NCI-H526 treated with DMSO at 0.1 percent for 48 hours (cell line): ENCODE measurements at regions not wholly inside any gene's neighbourhood (a gene's known extent, or its start where the extent isn't known, plus 50 kb on each side); places are given as distances from the start of the nearest gene placed in this dataset.

Experiments
- DNase-seq: peaks from one replicate; lab custom pipeline; 2025; lab: John Stamatoyannopoulos, UW

DNA sequence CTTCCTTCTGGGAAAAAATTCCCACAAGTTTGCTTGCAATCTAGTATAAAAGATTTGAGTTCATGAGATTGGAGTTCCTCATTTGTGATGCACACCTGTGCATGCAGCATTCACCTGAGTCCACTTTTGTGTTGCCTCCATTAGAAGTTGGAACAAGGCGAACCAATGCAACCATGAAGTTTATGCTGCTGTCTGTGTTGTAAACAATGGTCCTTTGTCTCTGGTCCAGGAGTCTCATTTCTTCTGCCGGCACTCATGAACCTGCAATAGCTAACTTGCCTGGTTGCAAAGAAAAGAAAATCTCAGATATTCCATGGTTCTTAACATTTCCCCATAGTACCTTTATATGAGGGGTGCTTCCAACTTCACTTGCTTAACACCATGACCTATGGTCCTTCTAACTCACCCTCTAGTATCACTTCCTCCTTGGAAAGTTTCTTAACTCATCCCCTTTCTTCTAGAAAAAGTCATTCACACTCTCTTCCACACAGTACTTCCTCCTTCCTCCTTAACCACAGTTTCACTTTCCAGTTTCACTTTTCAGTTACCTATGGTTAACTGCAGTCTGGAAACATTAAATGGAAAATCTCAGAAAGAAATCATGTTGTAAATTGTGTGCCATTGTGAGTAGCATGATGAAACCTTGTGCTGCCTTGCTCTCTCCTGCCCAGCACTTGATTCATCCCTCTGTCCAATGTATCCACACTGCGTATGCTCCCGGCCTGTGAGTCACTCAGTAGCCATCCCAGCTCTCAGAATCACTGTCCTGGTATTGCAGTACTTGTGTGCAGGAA lies 128.8 kb upstream of the TRIB2 start:
- no peak for DNase-seq

DNA sequence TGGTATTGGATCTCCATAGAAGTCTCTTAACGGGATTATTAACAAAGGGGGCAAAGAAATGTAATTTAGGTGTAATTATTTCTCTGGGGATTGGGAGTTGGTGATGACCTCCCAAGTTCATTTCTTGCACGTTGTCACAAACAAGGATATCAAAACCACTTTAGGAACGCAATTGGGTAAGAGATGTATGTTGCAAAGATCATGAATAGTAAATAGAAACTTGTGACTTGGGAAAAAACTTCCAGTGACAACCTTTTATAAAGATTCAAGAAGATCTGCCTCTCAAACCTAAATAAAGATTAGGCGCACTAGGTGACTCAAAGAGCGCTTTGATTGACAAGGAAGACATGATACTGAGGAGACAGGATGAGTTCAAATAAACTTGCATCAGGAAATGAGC lies 127.8 kb upstream of the TRIB2 start:
- no peak for DNase-seq

DNA sequence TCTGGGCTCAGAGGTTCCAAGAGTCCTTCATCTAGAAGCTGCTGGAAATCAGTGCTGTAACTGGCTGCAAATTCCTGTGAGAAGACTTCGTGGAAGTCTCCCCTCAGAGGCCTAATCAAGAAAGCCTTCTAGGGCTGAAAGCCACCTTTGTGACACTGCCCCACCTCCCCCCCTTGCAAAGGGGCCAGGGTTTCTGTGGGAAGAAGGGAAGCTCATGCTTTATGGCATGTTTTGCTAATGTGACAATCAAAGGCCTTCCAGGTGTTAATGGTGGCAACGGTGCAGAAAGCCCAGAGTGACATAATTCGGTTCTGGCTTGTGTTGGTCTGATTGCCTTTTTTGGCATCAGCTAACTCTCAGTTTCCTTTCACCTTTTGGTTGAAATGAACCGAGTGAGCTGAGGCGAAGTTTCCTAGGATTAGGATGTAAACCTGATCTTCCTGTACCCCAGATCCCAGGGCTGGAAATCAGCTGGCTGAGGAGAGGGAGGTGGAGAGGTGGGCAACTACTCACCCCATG lies 126.9 kb upstream of the TRIB2 start:
- DNase-seq = no peak

DNA sequence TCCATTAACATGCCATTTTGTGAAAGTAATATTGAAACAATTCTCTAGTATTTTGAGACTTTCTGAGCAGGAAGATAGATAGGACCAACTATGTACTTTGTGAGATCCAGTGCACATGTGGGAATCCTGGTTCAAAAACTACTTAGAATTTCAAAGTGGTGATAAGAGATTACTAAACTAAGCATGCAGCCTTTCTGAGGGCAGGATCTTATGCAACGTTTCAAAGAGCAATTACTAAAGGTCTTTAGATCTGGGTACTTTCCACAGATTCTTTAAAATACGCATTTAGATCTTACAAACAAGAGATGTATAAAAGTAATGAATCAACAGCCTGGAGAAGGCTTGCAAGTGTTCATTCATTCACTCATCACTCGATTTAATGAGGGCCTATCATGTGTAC lies 124.4 kb upstream of the TRIB2 start:
- DNase-seq = no peak

DNA sequence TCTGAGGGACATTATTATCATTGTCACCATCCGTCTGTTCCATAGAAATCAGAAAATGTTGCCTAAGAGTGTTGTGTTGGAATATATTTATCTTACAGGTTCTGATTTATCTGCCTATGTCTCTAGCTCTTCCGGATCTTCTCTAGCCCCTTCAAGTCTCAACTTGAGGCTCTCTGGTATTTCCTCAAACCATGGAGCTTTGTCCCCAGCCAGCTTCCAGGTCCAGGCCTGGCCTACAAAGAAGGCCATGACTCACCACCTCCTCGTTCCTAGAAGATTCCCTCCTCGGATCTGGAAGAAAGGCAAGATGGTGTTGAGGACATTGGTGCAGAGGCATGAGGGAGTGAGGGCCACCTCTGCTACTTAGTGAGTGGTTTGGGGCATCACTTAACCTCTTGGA lies 122.1 kb upstream of the TRIB2 start:
- DNase-seq = no peak

DNA sequence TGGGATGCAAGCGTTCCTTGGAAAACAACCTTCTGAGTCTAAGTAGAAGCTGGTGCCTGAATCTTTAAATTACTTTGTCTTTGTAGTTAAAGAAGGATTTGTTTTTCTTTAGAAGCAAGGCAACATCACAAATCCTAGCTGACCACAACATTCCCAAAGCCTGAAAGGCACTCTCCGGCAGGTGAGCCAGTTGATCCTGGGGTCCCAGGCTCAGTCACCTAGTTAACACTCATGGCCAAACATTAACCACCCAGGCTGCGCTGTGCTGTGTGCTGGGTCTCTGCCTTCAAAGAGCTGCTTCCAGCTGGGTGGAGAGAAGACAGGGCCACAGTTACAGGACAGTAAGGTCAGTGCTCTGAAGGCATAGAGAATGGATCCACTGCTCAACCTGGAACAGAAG lies 120.0 kb upstream of the TRIB2 start:
- DNase-seq = no peak

DNA sequence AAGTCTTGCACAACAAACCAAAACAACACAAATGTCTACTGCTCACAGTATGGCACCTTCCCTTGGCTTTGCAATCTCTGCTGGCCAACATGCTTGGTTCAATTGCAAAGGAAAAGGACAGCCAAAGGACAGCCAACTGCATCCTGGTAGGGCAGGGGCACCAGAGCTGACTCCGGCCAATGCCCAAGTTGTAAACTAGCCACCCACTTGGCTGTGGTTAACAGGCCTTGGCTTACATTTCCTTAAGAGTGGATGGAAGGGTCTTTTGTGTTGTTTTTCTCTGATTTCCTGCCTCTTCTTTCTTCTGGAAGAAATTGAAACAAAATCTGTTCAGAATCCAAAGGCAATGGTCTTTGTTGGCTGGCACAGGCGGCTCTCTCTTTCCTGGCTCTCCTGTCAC lies 119.1 kb upstream of the TRIB2 start:
- no peak for DNase-seq

DNA sequence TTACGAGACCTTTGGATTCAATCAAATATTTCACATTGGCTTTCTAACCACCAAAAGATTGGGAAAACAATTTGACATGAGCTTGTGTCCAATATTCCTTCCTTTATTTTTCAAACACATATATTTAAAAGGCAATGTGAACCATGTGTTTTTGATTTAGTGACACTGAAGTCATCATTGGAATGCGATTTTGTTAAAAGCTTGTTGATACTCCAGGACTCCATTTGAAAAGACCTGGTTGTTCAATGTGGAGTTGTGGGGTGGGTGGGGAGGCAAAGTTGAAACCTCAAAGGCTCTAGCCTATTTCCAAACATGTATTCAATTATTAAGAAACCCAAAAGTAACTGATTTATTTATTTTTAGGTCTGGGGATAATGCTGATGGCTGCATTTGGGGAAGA lies 114.1 kb upstream of the TRIB2 start:
- DNase-seq = no peak

DNA sequence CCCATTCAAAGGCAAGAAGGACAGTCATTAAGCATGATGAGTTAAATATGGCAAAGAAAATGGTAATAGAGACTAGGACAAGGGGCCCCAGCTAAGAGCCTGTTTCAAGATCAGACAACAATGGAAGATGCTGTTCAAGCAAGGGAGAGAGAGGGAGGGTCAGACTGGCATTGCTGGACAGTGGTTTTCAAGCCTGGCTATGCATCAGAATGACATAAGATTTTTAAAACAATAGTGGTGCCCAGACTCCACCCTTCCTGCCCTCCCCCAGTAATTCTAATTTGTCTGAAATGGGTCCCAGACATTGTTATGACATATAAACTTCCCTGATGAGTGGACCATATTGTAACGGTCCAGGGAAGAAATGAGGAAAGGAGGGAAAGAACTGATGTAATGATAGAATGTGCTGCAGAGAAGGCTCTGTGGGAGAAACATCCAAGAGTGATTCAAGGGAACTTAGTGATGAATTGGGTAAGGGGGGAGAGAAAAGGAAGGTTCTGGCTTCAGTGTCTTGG lies 112.9 kb upstream of the TRIB2 start:
- DNase-seq = no peak

DNA sequence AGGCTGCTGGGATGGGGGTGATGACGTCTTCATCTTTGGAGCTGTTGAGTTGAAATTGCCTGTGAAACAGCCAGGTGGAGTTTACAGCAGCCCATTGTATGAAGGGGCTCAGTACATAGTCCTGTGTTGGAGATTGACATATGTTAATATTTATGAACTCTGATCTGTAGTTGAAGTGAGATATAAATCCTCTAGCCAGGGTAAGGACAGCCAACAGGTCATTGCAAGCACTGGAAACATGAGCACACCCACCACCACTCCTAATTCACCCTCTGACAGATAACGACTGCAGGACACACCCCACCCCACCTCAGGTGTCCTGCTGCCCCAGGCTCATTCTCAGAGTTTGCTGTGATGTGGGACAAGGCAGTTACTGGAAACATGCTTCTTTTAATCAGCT lies 112.4 kb upstream of the TRIB2 start:
- DNase-seq = no peak

DNA sequence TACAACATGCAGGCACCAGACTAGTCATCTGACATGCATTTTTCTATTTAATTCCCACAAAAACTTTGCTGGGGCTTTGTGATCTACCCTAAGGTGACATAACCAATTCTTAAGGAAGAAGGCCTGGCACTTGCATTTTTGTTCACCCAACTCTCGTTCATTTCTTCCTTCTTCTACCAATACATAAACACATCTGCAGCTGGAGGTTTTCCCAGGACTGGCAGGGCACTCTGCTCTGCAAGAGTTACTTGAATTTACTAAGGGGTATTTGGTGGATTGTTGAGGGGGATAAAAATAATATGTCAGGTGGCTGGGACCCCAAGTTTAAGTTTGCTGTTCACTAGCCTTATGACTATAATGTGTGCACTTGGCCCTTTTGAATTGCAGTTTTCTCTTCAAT lies 111.4 kb upstream of the TRIB2 start:
- DNase-seq = no peak

DNA sequence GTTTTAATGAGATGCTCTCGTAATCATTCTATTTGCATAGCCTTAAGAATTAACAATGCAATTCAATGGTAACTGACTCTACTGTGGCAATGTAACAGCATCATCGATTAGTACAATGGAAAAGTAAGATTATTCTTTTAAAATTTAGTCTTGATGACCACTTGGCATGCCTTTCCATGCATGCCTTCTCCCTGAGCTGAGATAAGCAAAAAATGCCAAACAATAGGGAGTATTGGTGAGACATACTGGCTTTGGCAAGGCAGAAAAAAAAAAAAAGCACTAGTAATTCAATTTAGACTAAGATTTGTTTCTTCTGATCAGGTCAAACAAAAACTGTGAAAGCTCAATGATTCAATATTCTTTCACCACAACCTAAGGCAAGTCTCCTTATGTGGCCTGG lies 110.8 kb upstream of the TRIB2 start:
- no peak for DNase-seq

DNA sequence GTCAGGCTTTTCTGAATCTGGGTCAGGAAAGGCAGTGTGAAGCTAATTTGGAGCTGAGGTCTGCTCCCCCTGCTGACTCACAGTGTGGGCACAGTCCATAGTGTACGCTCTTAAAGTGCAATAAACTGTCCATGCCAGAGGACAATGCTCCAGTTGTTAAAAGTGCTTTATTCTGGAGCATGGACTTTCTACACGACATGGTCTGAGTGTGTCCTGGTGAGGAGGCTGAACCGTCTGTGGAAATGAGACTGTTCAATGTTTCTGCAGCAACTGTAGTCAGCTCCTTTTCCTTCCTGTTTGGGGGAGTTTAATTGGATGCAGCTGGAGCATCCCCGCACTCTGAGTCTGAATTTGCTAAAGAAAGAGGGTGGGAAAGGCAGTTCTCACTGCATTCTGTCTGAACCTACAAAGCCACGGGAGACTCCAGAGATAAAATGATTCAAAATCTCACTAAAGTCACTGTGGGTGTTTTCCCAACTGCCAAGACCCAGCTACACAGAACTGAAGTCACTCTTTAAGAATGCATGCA lies 110.2 kb upstream of the TRIB2 start:
- DNase-seq = no peak

DNA sequence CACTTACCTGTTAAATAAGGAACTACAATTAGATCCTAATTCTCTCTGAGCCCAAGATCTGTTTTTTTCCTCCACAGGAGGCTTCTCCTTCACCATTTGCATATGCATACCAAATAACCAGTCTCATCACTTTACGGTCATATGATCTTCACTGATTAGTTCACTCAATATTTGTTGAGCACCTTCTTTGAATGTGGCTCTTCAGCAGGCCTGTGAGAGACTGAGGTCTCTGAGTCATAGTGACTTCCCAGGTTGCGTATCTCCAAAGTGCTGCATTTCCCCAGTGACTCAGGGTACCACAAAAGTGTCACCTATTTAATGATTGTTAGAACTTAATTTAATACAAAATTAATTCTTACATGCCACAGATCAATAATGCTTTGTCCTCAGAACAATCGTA lies 108.8 kb upstream of the TRIB2 start:
- DNase-seq = no peak

DNA sequence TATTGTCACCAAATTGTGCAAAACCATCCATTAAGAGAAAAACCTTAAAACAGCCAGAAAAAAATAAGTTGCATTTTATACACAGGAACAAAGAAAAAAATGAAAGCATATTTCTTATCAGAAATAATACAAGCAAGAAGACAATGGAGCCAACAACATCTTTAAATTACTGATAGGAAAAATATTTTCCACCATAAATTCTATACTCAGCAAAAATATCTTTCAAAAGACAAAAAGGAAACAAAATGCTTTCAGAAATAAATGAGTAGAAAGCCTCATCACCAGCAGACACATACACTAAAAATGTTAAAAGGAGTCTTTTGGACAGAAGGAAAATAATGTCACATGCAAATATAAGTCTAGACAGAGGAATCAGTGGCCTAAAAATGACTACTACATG lies 106.4 kb upstream of the TRIB2 start:
- no peak for DNase-seq

DNA sequence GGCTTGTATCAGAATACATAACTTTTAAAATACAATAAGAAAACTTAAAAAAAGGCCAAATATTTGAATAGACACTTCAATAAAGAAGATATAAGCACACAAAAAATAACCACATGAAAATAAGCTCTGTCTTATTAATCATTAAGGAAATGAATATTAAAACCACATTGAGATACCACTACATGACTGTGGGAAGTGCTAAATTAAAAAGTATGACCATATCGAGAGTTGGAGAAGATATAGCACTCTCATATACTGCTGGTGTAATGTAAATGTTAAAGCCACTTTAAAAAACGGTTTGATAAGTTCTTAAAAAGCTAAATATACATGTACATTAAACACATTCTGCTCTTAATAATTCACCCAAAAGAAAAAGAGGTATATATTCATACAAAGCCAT lies 104.6 kb upstream of the TRIB2 start:
- DNase-seq = no peak

DNA sequence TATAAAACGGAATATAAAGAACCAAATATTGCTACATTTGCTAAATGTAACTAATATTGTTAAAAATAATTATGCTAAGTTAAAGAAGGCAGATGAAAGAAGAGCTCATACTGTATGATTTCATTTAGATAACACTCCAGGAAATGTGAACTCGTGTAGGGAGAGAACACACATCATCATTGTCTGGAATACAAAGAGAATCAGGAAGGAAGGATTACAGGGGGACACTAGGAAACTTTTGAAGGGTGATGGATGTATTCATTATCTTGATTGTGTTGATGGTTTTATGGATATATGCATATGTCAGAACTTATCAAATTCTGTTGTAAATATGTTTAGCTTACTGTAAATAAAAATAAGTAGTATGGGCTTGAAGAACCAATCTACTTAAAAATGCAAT lies 104.1 kb upstream of the TRIB2 start:
- no peak for DNase-seq

DNA sequence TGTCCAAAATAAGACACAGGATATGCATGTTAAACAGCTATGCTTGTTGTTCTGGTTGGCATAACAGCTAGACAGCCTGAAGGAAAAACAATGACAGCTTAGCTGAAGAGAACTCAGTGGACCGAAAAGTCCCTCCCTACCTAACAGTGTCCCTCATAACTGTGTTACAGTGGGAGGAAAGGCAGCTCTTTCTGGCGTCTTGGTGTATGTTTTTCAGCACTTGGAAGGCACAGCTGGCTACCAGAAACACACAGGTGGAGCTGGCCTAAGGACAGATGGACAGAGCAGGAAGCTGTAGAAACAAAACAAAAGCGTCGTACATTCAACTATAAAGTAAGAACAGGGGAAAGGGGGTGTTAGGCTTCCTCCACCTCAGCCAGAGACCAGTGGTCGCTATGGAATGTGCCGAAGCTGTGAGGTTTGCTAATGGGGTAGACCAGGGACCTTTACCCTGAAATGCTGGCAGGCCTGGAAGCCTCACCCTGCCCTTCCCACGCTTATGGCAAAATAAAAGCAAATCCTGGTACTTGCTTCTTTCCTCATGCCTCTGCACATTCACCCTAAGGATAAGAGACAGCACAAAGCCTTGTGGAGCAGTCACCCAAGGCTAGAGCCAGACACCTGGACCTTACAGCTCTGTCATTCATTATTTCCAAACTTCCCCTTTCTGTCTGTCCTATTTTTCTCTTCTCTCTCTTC lies 103.5 kb upstream of the TRIB2 start:
- no peak for DNase-seq

DNA sequence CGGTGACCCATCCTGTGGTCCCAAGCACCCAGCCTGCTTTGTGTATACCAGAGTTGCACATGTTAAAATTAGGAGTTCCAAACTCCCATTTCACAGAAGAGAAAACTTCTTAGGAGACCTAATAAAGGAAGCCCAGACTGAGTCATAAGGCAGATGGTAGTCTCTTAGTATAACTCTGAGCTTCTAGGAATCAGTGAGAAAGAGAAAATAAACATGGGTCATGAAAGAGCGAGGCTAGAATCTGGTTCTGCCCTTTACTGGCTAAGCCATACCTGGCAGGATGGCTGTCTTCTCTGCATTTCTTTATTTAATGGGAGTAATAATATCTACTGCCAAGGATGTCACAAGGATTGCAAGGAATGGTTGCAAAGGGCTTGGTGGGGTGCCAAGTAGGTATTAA lies 101.2 kb upstream of the TRIB2 start:
- DNase-seq = no peak

DNA sequence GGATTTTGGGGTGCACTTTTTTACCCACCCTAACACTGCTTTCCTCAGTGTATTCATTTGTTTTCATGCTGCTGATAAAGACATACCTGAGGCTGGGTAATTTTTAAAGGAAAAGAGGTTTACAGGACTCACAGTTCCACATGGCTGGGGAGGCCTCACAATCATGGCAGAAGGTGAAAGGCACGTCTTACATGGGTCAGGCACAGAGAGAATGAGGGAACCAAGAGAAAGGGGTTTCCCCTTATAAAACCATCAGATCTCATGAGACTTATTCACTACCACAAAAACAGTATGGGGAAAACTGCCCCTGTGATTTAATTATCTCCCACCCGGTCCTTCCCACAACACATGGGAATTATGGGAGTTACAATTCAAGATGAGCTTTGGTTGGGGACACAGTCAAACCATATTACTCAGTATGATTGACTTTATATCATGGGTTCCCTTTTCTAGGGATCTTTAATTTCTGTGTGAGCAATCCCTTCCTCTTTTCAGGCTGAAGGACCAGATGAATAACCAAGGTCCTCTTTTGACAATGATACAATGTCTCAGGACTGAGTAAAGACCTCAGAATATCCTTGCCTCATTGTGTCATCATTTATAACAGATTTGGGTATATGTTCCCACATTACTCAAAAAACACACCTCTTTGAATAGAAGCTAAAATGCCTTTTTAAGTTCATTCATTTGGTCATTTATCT lies 100.1 kb upstream of the TRIB2 start:
- DNase-seq = no peak

DNA sequence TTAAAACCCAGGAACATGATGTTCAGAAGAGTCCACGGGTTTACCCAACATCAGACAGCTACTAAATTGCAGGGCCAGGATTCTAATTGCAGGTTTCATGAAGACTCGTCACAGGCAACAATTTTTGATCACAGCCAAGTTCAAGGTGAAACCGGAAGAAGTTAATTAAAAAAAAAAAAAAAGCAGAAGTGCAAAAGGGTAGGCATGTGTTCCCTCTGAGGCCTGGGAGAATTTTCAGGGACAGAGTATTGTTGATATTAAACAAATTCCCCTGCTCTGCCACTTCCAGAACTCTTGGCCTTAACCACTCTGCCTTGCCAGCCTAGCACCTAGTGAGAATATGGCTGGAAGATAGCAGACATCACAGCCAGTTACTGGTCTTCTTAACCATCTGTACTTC lies 99.4 kb upstream of the TRIB2 start:
- DNase-seq = no peak

DNA sequence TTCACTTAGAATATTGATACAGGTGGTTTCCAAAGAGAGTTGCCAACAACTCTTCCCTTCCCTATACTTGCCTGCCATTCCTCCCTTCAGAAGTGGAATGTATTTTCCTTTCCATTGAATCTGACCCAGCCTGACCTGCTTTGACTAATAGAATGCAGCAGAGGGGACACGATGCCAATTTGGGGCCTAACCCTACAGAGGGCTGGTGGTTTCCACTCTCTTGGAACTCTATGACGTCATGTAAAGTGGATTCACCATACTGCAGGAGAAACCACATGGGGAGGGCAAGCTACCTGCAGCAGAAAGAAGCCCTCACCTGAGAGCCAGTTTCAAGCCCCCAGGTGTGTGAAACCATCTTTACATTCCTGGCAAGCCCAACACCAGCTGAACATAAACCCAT lies 98.9 kb upstream of the TRIB2 start:
- no peak for DNase-seq

DNA sequence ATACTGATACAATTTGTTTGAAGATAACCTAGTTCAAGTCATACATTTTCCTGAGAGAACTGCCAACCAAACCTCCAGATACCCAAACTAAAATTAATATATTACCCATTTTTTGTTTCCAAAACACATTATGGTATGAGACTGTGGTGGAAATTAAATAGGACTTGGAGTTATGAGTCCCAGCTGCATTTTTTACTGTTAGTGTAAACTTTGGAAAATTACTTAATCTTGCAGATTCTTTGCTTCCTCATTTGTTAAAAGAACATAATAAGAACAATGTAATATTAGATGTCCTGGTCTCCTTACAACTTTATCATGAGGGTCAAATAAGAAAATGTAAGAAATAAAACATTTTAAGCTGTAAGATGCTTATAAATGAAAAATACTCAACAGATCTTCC lies 98.2 kb upstream of the TRIB2 start:
- DNase-seq = no peak
